H9 (cell line): ENCODE measurements at regions not wholly inside any gene's neighbourhood (a gene's known extent, or its start where the extent isn't known, plus 50 kb on each side); places are given as distances from the start of the nearest gene placed in this dataset.
A peak's percentile ranks its signal among the peaks of the same experiment; 100 is the strongest.

Experiments used
- DNase-seq: peaks from one replicate; pipeline ENCODE4 v3.0.0-alpha.2; 2017
- H2AFZ ChIP-seq: one replicate; pipeline ENCODE4 v1.6.1; 2013; ENCODE audit warnings: mild to moderate bottlenecking, low read length, control low read depth, moderate library complexity
- H2AK5ac ChIP-seq: 2 replicates; pipeline ENCODE4 v1.6.1; 2013; ENCODE audit warnings: low read length, control low read depth, mixed read lengths; ENCODE audit not compliant: insufficient read length
- H2BK120ac ChIP-seq: one replicate; pipeline ENCODE4 v1.6.1; 2013; ENCODE audit warnings: low read depth, mild to moderate bottlenecking, low read length, control low read depth, inconsistent platforms; ENCODE audit not compliant: poor library complexity, severe bottlenecking
- H2BK12ac ChIP-seq: 2 replicates; pipeline ENCODE4 v1.6.1; 2013; ENCODE audit warnings: low read length, control low read depth, mixed read lengths, low read depth; ENCODE audit not compliant: insufficient read length
- H2BK15ac ChIP-seq: 2 replicates; pipeline ENCODE4 v1.6.1; 2013; ENCODE audit warnings: low read depth, low read length, control low read depth
- H2BK20ac ChIP-seq: one replicate; pipeline ENCODE4 v1.6.1; 2013; ENCODE audit warnings: low read depth, mild to moderate bottlenecking, low read length, control low read depth, inconsistent platforms; ENCODE audit not compliant: poor library complexity, severe bottlenecking
- H2BK5ac ChIP-seq: 2 replicates; pipeline ENCODE4 v1.6.1; 2013; ENCODE audit warnings: low read length, control low read depth, mixed read lengths; ENCODE audit not compliant: insufficient read length
- H3K14ac ChIP-seq: 2 replicates; pipeline ENCODE4 v1.6.1; 2013; ENCODE audit warnings: low read length, control low read depth; ENCODE audit not compliant: insufficient read depth
- H3K18ac ChIP-seq: 2 replicates; pipeline ENCODE4 v1.6.1; 2013; ENCODE audit warnings: low read depth, mild to moderate bottlenecking, mixed read lengths, low read length, control low read depth; ENCODE audit not compliant: insufficient read length
- H3K23ac ChIP-seq: 2 replicates; pipeline ENCODE4 v1.6.1; 2013; ENCODE audit warnings: low read length, control low read depth, mixed read lengths, low read depth; ENCODE audit not compliant: insufficient read length
- H3K23me2 ChIP-seq: 2 replicates; pipeline ENCODE4 v1.6.1; 2013; ENCODE audit warnings: low read depth, mild to moderate bottlenecking, mixed read lengths, low read length, control low read depth; ENCODE audit not compliant: insufficient read length, poor library complexity, severe bottlenecking
- H3K27ac ChIP-seq: 2 replicates; pipeline ENCODE4 v1.5.1; 2013; ENCODE audit warnings: low read length, control low read depth, mixed read lengths, low read depth; ENCODE audit not compliant: insufficient read length
- H3K27me3 ChIP-seq: 2 replicates; pipeline ENCODE4 v1.6.1; 2013; ENCODE audit warnings: low read length, control low read depth, inconsistent platforms; ENCODE audit not compliant: insufficient read depth
- H3K4ac ChIP-seq: 2 replicates; pipeline ENCODE4 v1.6.1; 2013; ENCODE audit warnings: low read depth, mild to moderate bottlenecking, control low read depth, inconsistent platforms, low read length, moderate library complexity
- H3K4me1 ChIP-seq: 2 replicates; pipeline ENCODE4 v1.6.1; 2013; ENCODE audit warnings: low read length, control low read depth, inconsistent platforms; ENCODE audit not compliant: insufficient read depth
- H3K4me2 ChIP-seq: 2 replicates; pipeline ENCODE4 v1.6.1; 2013; ENCODE audit warnings: low read length, control low read depth, mixed read lengths; ENCODE audit not compliant: insufficient read length, insufficient read depth
- H3K56ac ChIP-seq: 2 replicates; pipeline ENCODE4 v1.6.1; 2013; ENCODE audit warnings: low read depth, mild to moderate bottlenecking, mixed read lengths, low read length, control low read depth; ENCODE audit not compliant: insufficient read length
- H3K79me1 ChIP-seq: 2 replicates; pipeline ENCODE4 v1.6.1; 2013; ENCODE audit warnings: low read depth, mild to moderate bottlenecking, moderate library complexity, low read length, control low read depth, inconsistent platforms; ENCODE audit not compliant: insufficient read depth, poor library complexity, severe bottlenecking
- H3K79me2 ChIP-seq: 2 replicates; pipeline ENCODE4 v1.6.1; 2013; ENCODE audit warnings: low read length, control low read depth, inconsistent platforms; ENCODE audit not compliant: insufficient read depth
- H3K9ac ChIP-seq: 2 replicates; pipeline ENCODE4 v1.6.1; 2013; ENCODE audit warnings: low read length, control low read depth, mixed read lengths; ENCODE audit not compliant: insufficient read length; ENCODE audit errors: extremely low read depth
- H3K9me3 ChIP-seq: one replicate; pipeline ENCODE4 v1.6.1; 2013; ENCODE audit warnings: low read depth, low read length, inconsistent platforms; ENCODE audit not compliant: control insufficient read depth
- H3T11ph ChIP-seq: one replicate; pipeline ENCODE4 v1.6.1; 2013; ENCODE audit warnings: mild to moderate bottlenecking, low read length, control low read depth, inconsistent platforms
- H4K20me1 ChIP-seq: one replicate; pipeline ENCODE4 v1.6.1; 2013; ENCODE audit not compliant: control insufficient read depth, insufficient read length, insufficient read depth
- H4K5ac ChIP-seq: 2 replicates; pipeline ENCODE4 v1.6.1; 2013; ENCODE audit warnings: low read depth, mild to moderate bottlenecking, mixed read lengths, low read length, control low read depth; ENCODE audit not compliant: insufficient read length
- H4K8ac ChIP-seq: replicated peaks from 2 replicates; pipeline ENCODE4 v1.6.1; 2013; ENCODE audit warnings: low read length, control low read depth, mixed read lengths, low read depth; ENCODE audit not compliant: insufficient read length
- H4K91ac ChIP-seq: 2 replicates; pipeline ENCODE4 v1.6.1; 2013; ENCODE audit warnings: low read depth, mild to moderate bottlenecking, moderate library complexity, mixed read lengths, low read length, control low read depth; ENCODE audit not compliant: insufficient read length
- H3K27ac Mint-ChIP-seq, 3 experiments: 2 replicates in 2 of 3; 3 replicates in 1 of 3; pipeline ENCODE4 v1.8.0; 2020 to 2021; ENCODE audit warnings: mixed read lengths in 3 of 3, mild to moderate bottlenecking in 1 of 3, moderate library complexity in 1 of 3
- H3K27me3 Mint-ChIP-seq: 2 replicates; pipeline ENCODE4 v1.8.0; 2021; ENCODE audit warnings: low read depth, mild to moderate bottlenecking, moderate library complexity, mixed read lengths
- H3K36me3 Mint-ChIP-seq, 3 experiments: 2 replicates in 2 of 3; 3 replicates in 1 of 3; pipeline ENCODE4 v1.8.0; 2020 to 2021; ENCODE audit warnings: low read depth in 3 of 3, mixed read lengths in 3 of 3; ENCODE audit not compliant: insufficient read depth in 1 of 3
- H3K4me1 Mint-ChIP-seq, 2 experiments: 2 replicates each; pipeline ENCODE4 v1.8.0; 2020; ENCODE audit warnings: mixed read lengths in 2 of 2
- H3K4me3 Mint-ChIP-seq, 2 experiments: 2 replicates in 1 of 2; 3 replicates in 1 of 2; pipeline ENCODE4 v1.8.0; 2020 to 2021; ENCODE audit warnings: mild to moderate bottlenecking in 2 of 2, mixed read lengths in 2 of 2, moderate library complexity in 1 of 2
- H3K9me3 Mint-ChIP-seq, 2 experiments: 2 replicates in 1 of 2; 3 replicates in 1 of 2; pipeline ENCODE4 v1.8.0; 2020; ENCODE audit warnings: mild to moderate bottlenecking in 2 of 2, mixed read lengths in 2 of 2, moderate library complexity in 1 of 2
- CTCF ChIP-seq: fragments of 200-600 bp; sonication (generic); conservative IDR thresholded peaks from 3 replicates; pipeline ENCODE4 v1.8.0; 2021; ENCODE audit warnings: antibody characterized with exemption, mild to moderate bottlenecking
- WGBS: extraction: QIAGEN DNeasy Blood & Tissue Kit; methylation state at CpG from one replicate; pipeline ENCODE4 v1.1.7; 2013; ENCODE audit warnings: missing lambda C conversion rate, low lambda C conversion rate, mixed read lengths; ENCODE audit not compliant: insufficient read length; ENCODE audit errors: extremely low coverage; 5-methylcytosine and 5-hydroxymethylcytosine counted together

- Histone ChIP-seq H3K27ac (no peak overlapping the region), H2AFZ (no peak overlapping the region), H2BK12ac (no peak overlapping the region), H4K91ac (no peak overlapping the region), H3K4me2 (no peak overlapping the region), H2AK5ac (no peak overlapping the region), H4K8ac (no peak overlapping the region), H3K56ac (no peak overlapping the region), H3K14ac (no peak overlapping the region), H3K23ac (no peak overlapping the region), H4K5ac (no peak overlapping the region), H2BK120ac (no peak overlapping the region), H2BK20ac (no peak overlapping the region), H4K20me1 (no peaks in the 10 kb centered on the region), H2BK5ac (no peak overlapping the region), H3K4me1 (no peaks in the 10 kb centered on the region), H3T11ph (no peak overlapping the region), H3K27me3 (no peaks in the 10 kb centered on the region), H3K4ac (no peak overlapping the region), H3K23me2 (no peaks in the 10 kb centered on the region), H3K9ac (no peak overlapping the region), H2BK15ac (no peak overlapping the region), H3K9me3 (no peaks in the 10 kb centered on the region), H3K18ac (no peak overlapping the region), H3K79me2 (no peaks in the 10 kb centered on the region), H3K79me1 (no peaks in the 10 kb centered on the region)
- Mint-ChIP-seq H3K9me3 (peaks cover 4 to 5% of the 10 kb centered on the region in 2 experiments; a peak in 2 of 5 replicates), H3K27me3 (peaks cover 6% of the 10 kb centered on the region), H3K4me3 (no peak overlapping the region), H3K27ac (peak overlapping the region in 1 of 3 experiments; percentile 76; a peak in 1 of 7 replicates), H3K36me3 (peaks cover 3 to 5% (median 3%) of the 10 kb centered on the region in 3 experiments; a peak in 3 of 7 replicates), H3K4me1 (0 out of 4 replicates have a peak, but pooled peaks cover 0 to 5% of the 10 kb centered on the region in 2 experiments)
- no peak for TF ChIP-seq CTCF
- no peak for DNase-seq
- no CpG with 5 or more reads among the region's 5 CpGs for WGBS
Measured at GRCh38 chr5:179417696-179418095, 72.4 kb upstream of the ADAMTS2 start.
